Neural progenitor cell (in vitro differentiated cells): ENCODE measurements at regions not wholly inside any gene's neighbourhood (a gene's known extent, or its start where the extent isn't known, plus 50 kb on each side); places are given as distances from the start of the nearest gene placed in this dataset.

Experiments used
- CTCF ChIP-seq: fragments of 200-600 bp; sonication (generic); IDR thresholded peaks from 2 replicates; pipeline ENCODE4 v1.5.1; 2017; ENCODE audit warnings: antibody characterized with exemption, mild to moderate bottlenecking
- EZH2phosphoT487 ChIP-seq: fragments of 200-600 bp; sonication (generic); IDR thresholded peaks from 2 replicates; pipeline ENCODE4 v1.6.1; 2017; ENCODE audit warnings: antibody characterized with exemption

GRCh38 chr17:45643591-45643990 is 140.5 kb upstream of the CRHR1 start:
- TF ChIP-seq CTCF: no peak
- no peak for TF ChIP-seq EZH2phosphoT487
